Panc1 (cell line): ENCODE measurements at regions not wholly inside any gene's neighbourhood (a gene's known extent, or its start where the extent isn't known, plus 50 kb on each side); places are given as distances from the start of the nearest gene placed in this dataset.

ENCODE experiments used
- ATAC-seq: fragments of 200-7000 bp; cut with Tn5 transposase; 2 replicates; pipeline ENCODE4 v1.9.1; 2020; ENCODE audit warnings: mild to moderate bottlenecking, moderate library complexity
- BruUV-seq: library from RNA; stranded (reverse); fragments of 400-500 nt; replicated peaks from 2 replicates; lab custom pipeline; 2021; lab: Mats Ljungman, UMichigan
- CTCF ChIA-PET: fragments of 300-600 bp; sonication (Branson Sonifier 250); formaldehyde crosslinking; loops from one replicate; lab custom pipeline; 2022; ENCODE audit warnings: antibody characterized with exemption; lab: Charles Lee
- POLR2A ChIA-PET: fragments of 300-600 bp; sonication (Branson Sonifier 250); formaldehyde crosslinking; loops from one replicate; lab custom pipeline; 2022; ENCODE audit warnings: antibody characterized with exemption; lab: Charles Lee
- DNase-seq: peaks from one replicate; pipeline ENCODE4 v3.0.0-alpha.2; 2010; ENCODE audit warnings: low read depth, low spot score
- H3K27ac ChIP-seq: 2 replicates; pipeline ENCODE4 v1.5.1; 2011; ENCODE audit warnings: mild to moderate bottlenecking, low read length, inconsistent platforms
- H3K27me3 ChIP-seq: fragments of 200-500 bp; sonication (Bioruptor generic); 2 replicates; pipeline ENCODE4 v1.6.0; 2014; ENCODE audit warnings: low read length, inconsistent platforms; ENCODE audit not compliant: control insufficient read depth, insufficient read depth
- H3K36me3 ChIP-seq: fragments of 200-500 bp; sonication (Bioruptor generic); 2 replicates; pipeline ENCODE4 v1.5.1; 2014; ENCODE audit warnings: inconsistent platforms, mild to moderate bottlenecking, low read length, moderate library complexity; ENCODE audit not compliant: control insufficient read depth, insufficient read depth
- H3K4me1 ChIP-seq: 2 replicates; pipeline ENCODE4 v1.5.1; 2011; ENCODE audit warnings: inconsistent platforms, mild to moderate bottlenecking, low read length, moderate library complexity; ENCODE audit not compliant: control insufficient read depth, insufficient read depth
- H3K4me3 ChIP-seq, 2 experiments: 2 replicates each; pipeline ENCODE4 v1.5.1; 2011 to 2012; ENCODE audit warnings: low read depth in 2 of 2, low read length in 2 of 2, mild to moderate bottlenecking in 2 of 2, inconsistent platforms in 1 of 2, moderate library complexity in 1 of 2
- H3K9me3 ChIP-seq: fragments of 200-500 bp; sonication (Bioruptor generic); 2 replicates; pipeline ENCODE4 v1.5.1; 2014; ENCODE audit warnings: low read depth, mild to moderate bottlenecking, inconsistent platforms, low read length, moderate library complexity; ENCODE audit not compliant: control insufficient read depth, insufficient read depth
- POLR2AphosphoS5 ChIP-seq: IDR thresholded peaks from 2 replicates; pipeline ENCODE4 v1.6.1; 2012; ENCODE audit warnings: mild to moderate bottlenecking, low read depth, low read length, moderate library complexity
- SIN3A ChIP-seq: IDR thresholded peaks from 2 replicates; pipeline ENCODE4 v1.6.1; 2012; ENCODE audit warnings: low read depth, mild to moderate bottlenecking, low read length, moderate library complexity, borderline replicate concordance; ENCODE audit not compliant: insufficient read depth
- TCF7L2 ChIP-seq: IDR thresholded peaks from 2 replicates; pipeline ENCODE4 v1.6.1; 2011; ENCODE audit warnings: mild to moderate bottlenecking, low read depth, low read length, inconsistent platforms
- in situ Hi-C: cut with HindIII; loops from 2 replicates; pipeline ENCODE4 v1.10.0; 2016; ENCODE audit warnings: low sequenced_read_pairs, low pct_unique_long_range_greater_than_20kb
- intact Hi-C: fragments of 100-400 bp; cut with micrococcal nuclease; formaldehyde crosslinking; loops from one replicate; pipeline ENCODE4 v1.10.0; 2022; ENCODE audit not compliant: unreplicated experiment
- TF ChIP-seq, protein P1 (sequence below): fragments of 450-650 bp; IDR thresholded peaks from 2 replicates; pipeline ENCODE4 v1.5.1; 2017; ENCODE audit warnings: mild to moderate bottlenecking
- TF ChIP-seq, protein P2 (sequence below), 2 experiments: IDR thresholded peaks; 2 replicates each; pipeline ENCODE4 v1.6.1; 2011 to 2012; ENCODE audit warnings: low read depth in 2 of 2, control low read depth in 1 of 2, low read length in 1 of 2, mild to moderate bottlenecking in 1 of 2, moderate library complexity in 1 of 2; ENCODE audit not compliant: insufficient read depth in 1 of 2

DNA sequence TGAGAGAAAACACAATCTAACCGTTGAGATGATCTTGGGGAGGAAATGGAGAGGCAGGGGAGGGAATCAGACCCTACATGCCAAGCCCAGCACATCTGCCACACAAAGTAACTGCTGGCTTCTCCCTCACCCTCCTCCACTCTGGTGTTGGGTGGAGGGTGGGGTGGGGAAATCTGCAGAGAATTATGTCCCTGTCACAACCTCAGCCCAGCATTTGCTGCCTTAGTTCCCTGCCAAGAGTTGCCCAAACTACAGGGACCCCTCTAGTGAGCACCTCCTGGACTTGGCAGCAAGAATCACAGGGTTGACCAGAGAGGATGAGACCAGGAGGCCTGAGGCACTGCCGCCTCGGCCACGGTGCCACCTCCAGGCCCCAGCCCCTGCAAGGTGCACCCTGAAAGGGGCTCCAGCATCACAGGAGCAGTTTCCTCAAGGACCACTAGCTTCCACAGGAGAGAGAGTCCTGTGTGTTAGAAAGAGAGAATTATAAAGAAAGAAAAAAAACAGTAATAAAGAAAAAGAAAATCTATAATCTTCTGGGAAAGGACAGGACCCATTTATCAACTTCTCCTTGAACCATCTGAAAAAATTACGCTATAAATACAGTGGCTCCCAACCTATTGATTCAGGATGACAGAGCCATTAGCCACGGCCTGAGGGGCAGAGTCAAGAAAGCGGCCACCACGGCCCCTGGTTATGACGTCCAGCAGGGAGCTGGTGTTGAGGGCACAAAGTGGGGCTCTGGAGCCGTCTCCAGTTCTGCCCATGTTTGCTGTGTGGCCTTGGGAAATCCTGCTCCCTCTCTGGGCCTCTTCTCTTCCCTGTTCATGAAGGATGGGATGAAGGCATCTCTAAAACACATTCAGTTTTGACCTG, 451.7 kb downstream of the MATN1 start:
- Histone ChIP-seq H3K9me3 (no peaks in the 10 kb centered on the region), H3K27me3 (no peaks in the 10 kb centered on the region), H3K4me3 (no peak overlapping the region), H3K36me3 (no peaks in the 10 kb centered on the region), H3K27ac (no peak overlapping the region), H3K4me1 (no peaks in the 10 kb centered on the region)
- intact Hi-C loops: no loop called here
- no TSS peak for BruUV-seq
- ATAC-seq (no peak), DNase-seq (no peak)
- CTCF ChIA-PET: no interaction called here
- in situ Hi-C loops: no loop called here
- POLR2A ChIA-PET: no interaction called here
- TF ChIP-seq, protein P1, sequence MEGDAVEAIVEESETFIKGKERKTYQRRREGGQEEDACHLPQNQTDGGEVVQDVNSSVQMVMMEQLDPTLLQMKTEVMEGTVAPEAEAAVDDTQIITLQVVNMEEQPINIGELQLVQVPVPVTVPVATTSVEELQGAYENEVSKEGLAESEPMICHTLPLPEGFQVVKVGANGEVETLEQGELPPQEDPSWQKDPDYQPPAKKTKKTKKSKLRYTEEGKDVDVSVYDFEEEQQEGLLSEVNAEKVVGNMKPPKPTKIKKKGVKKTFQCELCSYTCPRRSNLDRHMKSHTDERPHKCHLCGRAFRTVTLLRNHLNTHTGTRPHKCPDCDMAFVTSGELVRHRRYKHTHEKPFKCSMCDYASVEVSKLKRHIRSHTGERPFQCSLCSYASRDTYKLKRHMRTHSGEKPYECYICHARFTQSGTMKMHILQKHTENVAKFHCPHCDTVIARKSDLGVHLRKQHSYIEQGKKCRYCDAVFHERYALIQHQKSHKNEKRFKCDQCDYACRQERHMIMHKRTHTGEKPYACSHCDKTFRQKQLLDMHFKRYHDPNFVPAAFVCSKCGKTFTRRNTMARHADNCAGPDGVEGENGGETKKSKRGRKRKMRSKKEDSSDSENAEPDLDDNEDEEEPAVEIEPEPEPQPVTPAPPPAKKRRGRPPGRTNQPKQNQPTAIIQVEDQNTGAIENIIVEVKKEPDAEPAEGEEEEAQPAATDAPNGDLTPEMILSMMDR: no peak
- no peak for TF ChIP-seq POLR2AphosphoS5
- no peak for TF ChIP-seq SIN3A
- TF ChIP-seq, protein P2, sequence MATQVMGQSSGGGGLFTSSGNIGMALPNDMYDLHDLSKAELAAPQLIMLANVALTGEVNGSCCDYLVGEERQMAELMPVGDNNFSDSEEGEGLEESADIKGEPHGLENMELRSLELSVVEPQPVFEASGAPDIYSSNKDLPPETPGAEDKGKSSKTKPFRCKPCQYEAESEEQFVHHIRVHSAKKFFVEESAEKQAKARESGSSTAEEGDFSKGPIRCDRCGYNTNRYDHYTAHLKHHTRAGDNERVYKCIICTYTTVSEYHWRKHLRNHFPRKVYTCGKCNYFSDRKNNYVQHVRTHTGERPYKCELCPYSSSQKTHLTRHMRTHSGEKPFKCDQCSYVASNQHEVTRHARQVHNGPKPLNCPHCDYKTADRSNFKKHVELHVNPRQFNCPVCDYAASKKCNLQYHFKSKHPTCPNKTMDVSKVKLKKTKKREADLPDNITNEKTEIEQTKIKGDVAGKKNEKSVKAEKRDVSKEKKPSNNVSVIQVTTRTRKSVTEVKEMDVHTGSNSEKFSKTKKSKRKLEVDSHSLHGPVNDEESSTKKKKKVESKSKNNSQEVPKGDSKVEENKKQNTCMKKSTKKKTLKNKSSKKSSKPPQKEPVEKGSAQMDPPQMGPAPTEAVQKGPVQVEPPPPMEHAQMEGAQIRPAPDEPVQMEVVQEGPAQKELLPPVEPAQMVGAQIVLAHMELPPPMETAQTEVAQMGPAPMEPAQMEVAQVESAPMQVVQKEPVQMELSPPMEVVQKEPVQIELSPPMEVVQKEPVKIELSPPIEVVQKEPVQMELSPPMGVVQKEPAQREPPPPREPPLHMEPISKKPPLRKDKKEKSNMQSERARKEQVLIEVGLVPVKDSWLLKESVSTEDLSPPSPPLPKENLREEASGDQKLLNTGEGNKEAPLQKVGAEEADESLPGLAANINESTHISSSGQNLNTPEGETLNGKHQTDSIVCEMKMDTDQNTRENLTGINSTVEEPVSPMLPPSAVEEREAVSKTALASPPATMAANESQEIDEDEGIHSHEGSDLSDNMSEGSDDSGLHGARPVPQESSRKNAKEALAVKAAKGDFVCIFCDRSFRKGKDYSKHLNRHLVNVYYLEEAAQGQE (IDR thresholded peaks at IDR 0.05; ENCODE audit: insufficient read depth in 1 of 2, low read depth in 2 of 2, low read length in 1 of 2): no peak
- no peak for TF ChIP-seq TCF7L2

DNA sequence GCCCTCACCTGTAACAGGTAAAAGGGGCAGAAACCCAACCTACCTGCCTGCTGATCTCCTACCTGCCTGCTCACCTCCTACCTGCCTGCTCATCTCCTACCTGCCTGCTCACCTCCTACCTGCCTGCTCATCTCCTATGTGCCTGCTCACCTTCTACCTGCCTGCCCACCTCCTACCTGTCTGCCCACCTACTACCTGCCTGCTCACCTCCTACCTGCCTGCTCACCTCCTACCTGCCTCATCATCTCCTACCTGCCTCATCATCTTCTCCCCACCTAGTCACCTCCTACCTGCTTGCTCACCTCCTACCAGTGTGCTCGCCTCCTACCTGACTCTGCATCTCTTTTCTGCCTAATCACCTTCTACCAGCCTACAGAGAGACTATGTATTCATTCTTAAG, 452.9 kb downstream of the MATN1 start:
- Histone ChIP-seq H3K27ac (no peak overlapping the region), H3K36me3 (no peaks in the 10 kb centered on the region), H3K9me3 (no peaks in the 10 kb centered on the region), H3K4me3 (no peak overlapping the region), H3K4me1 (no peaks in the 10 kb centered on the region), H3K27me3 (no peaks in the 10 kb centered on the region)
- no TSS peak for BruUV-seq
- ChIA-PET POLR2A (no interaction called here), CTCF (no interaction called here)
- TF ChIP-seq TCF7L2 (no peak), SIN3A (no peak), POLR2AphosphoS5 (no peak)
- TF ChIP-seq, protein P2 (IDR thresholded peaks at IDR 0.05; ENCODE audit: insufficient read depth in 1 of 2, low read depth in 2 of 2, low read length in 1 of 2): no peak
- TF ChIP-seq, protein P1: no peak
- ATAC-seq: no peak
- no peak for DNase-seq
- intact Hi-C loops (no loop called here), in situ Hi-C loops (no loop called here)
